ENCODE measurements at regions not wholly inside any gene's neighbourhood (a gene's known extent, or its start where the extent isn't known, plus 50 kb on each side); places are given as distances from the start of the nearest gene placed in this dataset.

DNA sequence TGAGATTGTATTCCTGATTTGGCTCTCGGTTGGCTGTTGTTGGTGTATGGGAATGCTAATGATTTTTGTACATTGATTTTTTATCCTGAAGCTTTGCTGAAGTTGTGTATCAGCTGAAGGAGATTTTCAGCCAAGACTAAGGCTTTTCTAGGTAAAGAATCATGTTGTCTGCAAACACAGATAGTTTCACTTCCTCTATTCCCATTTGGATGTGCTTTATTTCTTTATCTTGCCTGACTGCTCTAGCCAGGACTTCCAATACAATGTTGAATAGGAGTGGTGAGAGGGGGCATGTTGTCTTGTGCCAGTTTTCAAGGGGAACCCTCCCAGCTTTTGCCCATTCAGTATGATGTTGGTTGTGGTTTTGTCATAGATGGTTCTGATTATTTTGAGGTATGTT lies 90.4 kb downstream of the CYP26B1 start:
- TF ChIP-seq, protein P1, sequence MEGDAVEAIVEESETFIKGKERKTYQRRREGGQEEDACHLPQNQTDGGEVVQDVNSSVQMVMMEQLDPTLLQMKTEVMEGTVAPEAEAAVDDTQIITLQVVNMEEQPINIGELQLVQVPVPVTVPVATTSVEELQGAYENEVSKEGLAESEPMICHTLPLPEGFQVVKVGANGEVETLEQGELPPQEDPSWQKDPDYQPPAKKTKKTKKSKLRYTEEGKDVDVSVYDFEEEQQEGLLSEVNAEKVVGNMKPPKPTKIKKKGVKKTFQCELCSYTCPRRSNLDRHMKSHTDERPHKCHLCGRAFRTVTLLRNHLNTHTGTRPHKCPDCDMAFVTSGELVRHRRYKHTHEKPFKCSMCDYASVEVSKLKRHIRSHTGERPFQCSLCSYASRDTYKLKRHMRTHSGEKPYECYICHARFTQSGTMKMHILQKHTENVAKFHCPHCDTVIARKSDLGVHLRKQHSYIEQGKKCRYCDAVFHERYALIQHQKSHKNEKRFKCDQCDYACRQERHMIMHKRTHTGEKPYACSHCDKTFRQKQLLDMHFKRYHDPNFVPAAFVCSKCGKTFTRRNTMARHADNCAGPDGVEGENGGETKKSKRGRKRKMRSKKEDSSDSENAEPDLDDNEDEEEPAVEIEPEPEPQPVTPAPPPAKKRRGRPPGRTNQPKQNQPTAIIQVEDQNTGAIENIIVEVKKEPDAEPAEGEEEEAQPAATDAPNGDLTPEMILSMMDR (IDR thresholded peaks at IDR 0.05): no peak
- no peak for TF ChIP-seq POLR2A (IDR thresholded peaks at IDR 0.05)
